ENCODE measurements at regions not wholly inside any gene's neighbourhood (a gene's known extent, or its start where the extent isn't known, plus 50 kb on each side); places are given as distances from the start of the nearest gene placed in this dataset.
"Not testable (repeated sequence)": the region's sequence is repeated elsewhere in the genome, so short reads cannot be mapped to it uniquely, and the experiment has no call there.

DNA sequence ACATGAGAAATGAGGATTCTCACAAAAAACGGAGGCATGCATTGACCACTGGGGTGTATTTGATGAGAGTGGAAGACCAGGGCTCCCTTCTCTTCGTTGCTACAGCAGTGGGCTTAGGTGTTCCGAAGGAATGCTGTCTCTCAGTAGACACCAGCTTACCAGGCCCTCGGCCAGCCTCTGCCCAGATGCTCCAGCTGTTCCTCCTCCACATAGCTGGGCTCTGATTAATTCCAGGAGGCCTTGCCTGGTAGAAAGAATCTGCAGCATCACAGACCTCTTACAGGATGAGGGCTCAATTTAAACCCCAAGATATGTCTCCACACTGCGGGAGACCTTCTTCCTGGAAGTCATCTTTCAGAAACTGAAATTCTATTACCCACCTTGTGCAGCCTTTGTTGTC, 346.6 kb upstream of the TENM3 start:
- Histone ChIP-seq H3K27me3 (ENCODE audit: control insufficient read depth, insufficient read depth) (no peaks in the 10 kb centered on the region), H3K9me3 (ENCODE audit: control insufficient read depth, low read length) (no peaks in the 10 kb centered on the region), H3K4me1 (ENCODE audit: control insufficient read depth, insufficient read depth, low read length) (no peaks in the 10 kb centered on the region), H3K27ac (ENCODE audit: low read length) (no peak overlapping the region), H3K4me3 (ENCODE audit: low read length) (no peak overlapping the region)
- ATAC-seq (no peak), DNase-seq (no peak)
- 71% methylated on average over 5 of the region's 5 CpGs for WGBS
- intact Hi-C loops (cut with DNase I), result no loop called here

DNA sequence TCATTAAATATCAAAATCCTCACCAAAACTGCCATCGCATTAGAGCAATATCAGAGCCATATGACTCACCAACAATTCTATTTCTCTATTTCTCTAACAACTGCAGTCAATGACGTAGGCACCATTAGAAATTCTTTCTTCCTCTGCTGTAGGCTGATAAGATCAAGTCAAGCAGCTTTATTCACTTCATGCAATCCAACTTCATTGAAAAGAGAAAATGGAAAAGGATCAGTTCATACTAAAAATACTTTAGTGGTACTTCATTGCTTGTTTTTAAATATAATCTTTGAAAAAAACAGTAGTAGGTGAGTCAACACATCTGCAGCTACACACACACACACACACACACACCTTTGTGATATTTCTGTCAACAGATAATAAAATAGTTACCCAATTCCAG, 345.3 kb upstream of the TENM3 start:
- no peaks in the 10 kb centered on the region for H3K27me3 ChIP-seq (ENCODE audit: control insufficient read depth, insufficient read depth)
- no peak overlapping the region for H3K4me3 ChIP-seq (ENCODE audit: low read length)
- intact Hi-C loops (cut with DNase I), result no loop called here
- H3K27ac ChIP-seq (ENCODE audit: low read length), result no peak overlapping the region
- H3K4me1 ChIP-seq (ENCODE audit: control insufficient read depth, insufficient read depth, low read length), result no peaks in the 10 kb centered on the region
- no peaks in the 10 kb centered on the region for H3K9me3 ChIP-seq (ENCODE audit: control insufficient read depth, low read length)
- ATAC-seq (no peak), DNase-seq (no peak)
- 46% methylated on average over 2 of the region's 2 CpGs for WGBS

DNA sequence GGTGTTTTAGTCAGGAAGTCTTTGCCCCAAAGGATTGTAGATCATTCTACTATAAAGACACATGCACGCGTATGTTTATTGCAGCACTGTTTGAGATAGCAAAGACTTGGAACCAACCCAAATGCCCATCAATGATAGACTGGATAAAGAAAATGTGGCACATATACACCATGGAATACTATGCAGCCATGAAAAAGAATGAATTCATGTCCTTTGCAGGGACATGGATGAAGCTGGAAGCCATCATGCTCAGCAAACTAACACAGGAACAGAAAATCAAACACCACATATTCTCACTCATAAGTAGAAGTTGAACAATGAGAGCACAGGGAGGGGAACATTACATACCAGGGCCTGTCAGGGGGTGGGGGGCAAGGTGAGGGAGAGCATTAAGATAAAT, 340.8 kb upstream of the TENM3 start:
- over 99% methylated on average over 2 of the region's 2 CpGs for WGBS
- intact Hi-C loops (cut with DNase I); H3K9me3 ChIP-seq (ENCODE audit: control insufficient read depth, low read length); H3K4me3 ChIP-seq (ENCODE audit: low read length); ATAC-seq; H3K27ac ChIP-seq (ENCODE audit: low read length); DNase-seq; H3K27me3 ChIP-seq (ENCODE audit: control insufficient read depth, insufficient read depth); H3K4me1 ChIP-seq (ENCODE audit: control insufficient read depth, insufficient read depth, low read length): not testable (repeated sequence)

DNA sequence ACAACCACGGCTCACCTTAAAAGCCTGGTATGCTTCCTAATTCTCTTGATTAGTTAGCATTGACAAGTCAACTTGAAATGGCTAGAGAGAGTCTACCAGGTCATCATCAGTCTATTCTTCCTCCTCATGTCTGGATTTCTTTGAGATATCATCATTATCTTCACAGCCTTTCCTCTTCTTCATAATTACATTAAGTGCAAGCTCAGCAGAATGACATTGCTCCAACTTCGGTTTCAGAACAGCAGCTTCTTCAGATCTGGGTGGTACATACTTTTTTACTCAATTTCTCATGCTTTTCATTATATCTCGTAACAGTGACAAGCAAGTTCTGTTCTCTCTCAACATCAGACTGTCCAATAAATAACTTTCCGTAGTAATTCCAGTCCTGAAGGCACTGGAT, 337.5 kb upstream of the TENM3 start:
- WGBS, result 76% methylated on average over 4 of the region's 4 CpGs

DNA sequence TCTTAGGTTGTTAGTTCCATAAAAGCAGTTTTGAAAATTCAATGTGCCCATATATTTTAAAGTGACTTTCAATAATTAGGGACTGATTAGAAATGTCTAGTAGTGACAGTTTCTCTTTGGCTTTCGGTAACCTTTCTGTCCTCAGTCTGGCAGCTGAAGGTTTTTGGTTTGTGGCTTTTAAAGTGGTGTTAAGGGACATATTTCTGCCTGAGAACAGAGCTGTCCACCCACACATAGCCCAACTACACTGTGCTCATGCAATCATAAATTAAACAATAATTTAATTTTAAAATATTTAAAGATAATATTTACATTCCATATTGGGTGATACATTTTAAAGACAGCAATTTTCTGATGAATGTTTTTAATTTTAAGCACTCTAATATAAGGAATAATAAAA, 335.0 kb upstream of the TENM3 start:
- H3K27me3 ChIP-seq (ENCODE audit: control insufficient read depth, insufficient read depth), result no peaks in the 10 kb centered on the region
- H3K27ac ChIP-seq (ENCODE audit: low read length), result no peak overlapping the region
- intact Hi-C loops (cut with DNase I), result no loop called here
- H3K4me1 ChIP-seq (ENCODE audit: control insufficient read depth, insufficient read depth, low read length), result no peaks in the 10 kb centered on the region
- ATAC-seq, result no peak
- 61% methylated on average over 1 of the region's 1 CpG for WGBS
- no peak overlapping the region for H3K4me3 ChIP-seq (ENCODE audit: low read length)
- DNase-seq, result no peak
- no peaks in the 10 kb centered on the region for H3K9me3 ChIP-seq (ENCODE audit: control insufficient read depth, low read length)

More for the DNA sequence above, 337.5 kb upstream of the TENM3 start:
- no peak for ATAC-seq
- no peaks in the 10 kb centered on the region for H3K9me3 ChIP-seq (ENCODE audit: control insufficient read depth, low read length)
- H3K4me3 ChIP-seq (ENCODE audit: low read length), result no peak overlapping the region
- H3K27me3 ChIP-seq (ENCODE audit: control insufficient read depth, insufficient read depth), result no peaks in the 10 kb centered on the region
- intact Hi-C loops (cut with DNase I), result no loop called here
- no peaks in the 10 kb centered on the region for H3K4me1 ChIP-seq (ENCODE audit: control insufficient read depth, insufficient read depth, low read length)
- no peak for DNase-seq
- H3K27ac ChIP-seq (ENCODE audit: low read length), result no peak overlapping the region

DNA sequence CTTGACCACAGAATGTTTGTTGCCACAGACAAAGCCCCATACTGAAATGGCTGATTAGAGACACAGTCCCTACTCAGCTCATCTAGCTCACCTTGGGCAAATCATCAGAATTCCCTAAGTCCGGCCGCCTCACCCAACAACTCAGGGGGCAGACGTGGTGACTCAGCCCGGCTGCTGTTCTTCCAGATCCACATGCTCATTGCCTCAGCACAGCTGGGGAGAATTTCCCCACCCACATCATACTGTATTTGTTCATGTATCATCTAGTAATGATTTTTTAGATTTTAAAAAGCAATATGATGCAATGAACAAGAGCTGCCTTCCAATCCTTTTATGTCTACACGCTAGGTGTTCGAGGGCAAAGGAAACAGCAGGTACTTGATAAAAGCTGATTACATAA, 333.8 kb upstream of the TENM3 start:
- no peak for ATAC-seq
- H3K27me3 ChIP-seq (ENCODE audit: control insufficient read depth, insufficient read depth), result no peaks in the 10 kb centered on the region
- 73% methylated on average over 6 of the region's 6 CpGs for WGBS
- H3K4me1 ChIP-seq (ENCODE audit: control insufficient read depth, insufficient read depth, low read length), result no peaks in the 10 kb centered on the region
- no peak overlapping the region for H3K4me3 ChIP-seq (ENCODE audit: low read length)
- H3K27ac ChIP-seq (ENCODE audit: low read length), result no peak overlapping the region
- no peaks in the 10 kb centered on the region for H3K9me3 ChIP-seq (ENCODE audit: control insufficient read depth, low read length)
- intact Hi-C loops (cut with DNase I), result no loop called here
- DNase-seq, result no peak

DNA sequence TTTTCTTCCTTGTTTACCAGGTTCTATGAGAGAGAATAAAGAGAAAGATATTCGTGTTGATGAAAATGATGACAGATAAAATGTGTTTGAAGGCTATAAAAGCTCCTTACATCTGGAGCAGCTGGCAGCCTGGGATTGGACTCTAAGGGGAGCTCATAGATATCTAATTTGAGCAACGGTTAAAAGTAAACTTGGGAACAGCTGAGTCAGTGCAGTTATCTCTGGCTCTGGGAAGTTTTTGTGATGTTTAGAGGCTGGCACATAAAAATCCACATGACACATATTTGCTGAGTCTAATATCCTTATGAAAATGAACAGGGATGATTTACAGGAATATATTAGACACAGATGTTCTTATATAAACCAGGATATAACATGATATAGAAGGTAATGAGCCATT, 331.8 kb upstream of the TENM3 start:
- ATAC-seq, result no peak
- Histone ChIP-seq H3K9me3 (ENCODE audit: control insufficient read depth, low read length) (no peaks in the 10 kb centered on the region), H3K27me3 (ENCODE audit: control insufficient read depth, insufficient read depth) (no peaks in the 10 kb centered on the region), H3K27ac (ENCODE audit: low read length) (no peak overlapping the region), H3K4me3 (ENCODE audit: low read length) (no peak overlapping the region), H3K4me1 (ENCODE audit: control insufficient read depth, insufficient read depth, low read length) (no peaks in the 10 kb centered on the region)
- intact Hi-C loops (cut with DNase I), result no loop called here
- DNase-seq, result no peak
- WGBS, result 25% methylated on average over 2 of the region's 2 CpGs

DNA sequence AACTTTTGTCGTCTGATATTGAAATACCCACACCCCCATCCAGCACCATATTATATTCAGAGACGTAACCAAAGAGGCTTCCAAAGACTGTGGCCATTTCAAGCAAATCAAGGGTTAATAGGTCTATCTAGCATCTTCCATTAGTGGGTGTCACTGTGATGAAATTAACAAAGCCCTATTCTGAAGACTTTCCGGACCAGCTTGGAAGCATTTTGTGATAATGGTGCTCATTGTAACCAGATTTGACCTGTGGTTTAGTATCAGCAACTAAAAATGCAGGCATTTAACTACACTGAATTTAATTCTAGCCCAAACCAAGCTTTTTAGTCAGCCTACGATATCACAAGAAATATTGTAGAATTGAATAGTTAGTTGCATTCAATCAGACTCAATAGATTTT, 309.7 kb upstream of the TENM3 start:
- Histone ChIP-seq H3K27ac (ENCODE audit: low read length) (no peak overlapping the region), H3K4me1 (ENCODE audit: control insufficient read depth, insufficient read depth, low read length) (no peaks in the 10 kb centered on the region), H3K27me3 (ENCODE audit: control insufficient read depth, insufficient read depth) (no peaks in the 10 kb centered on the region), H3K9me3 (ENCODE audit: control insufficient read depth, low read length) (no peaks in the 10 kb centered on the region), H3K4me3 (ENCODE audit: low read length) (no peak overlapping the region)
- ATAC-seq, result no peak
- no peak for DNase-seq
- intact Hi-C loops (cut with DNase I), result no loop called here
- WGBS, result 72% methylated on average over 4 of the region's 4 CpGs

DNA sequence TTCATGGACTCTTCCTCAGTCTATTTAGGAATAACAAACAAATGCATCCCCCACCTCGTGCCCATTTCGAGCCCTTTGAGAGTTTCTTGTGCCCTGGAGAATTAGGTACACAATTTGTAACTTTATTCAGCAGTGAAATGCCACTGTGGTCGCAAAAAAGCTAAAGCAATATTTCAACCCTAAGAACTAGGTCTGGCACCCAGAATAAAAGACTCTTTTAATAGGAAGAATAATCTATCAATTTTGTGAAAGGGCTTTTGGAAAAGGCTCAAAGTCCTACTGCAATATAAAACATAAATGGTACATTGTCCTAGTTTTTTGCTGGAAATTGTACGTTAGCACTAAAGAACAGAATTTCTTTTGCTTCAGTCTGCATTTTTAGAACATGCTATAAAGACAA, 304.6 kb upstream of the TENM3 start:
- intact Hi-C loops (cut with DNase I), result no loop called here
- Histone ChIP-seq H3K9me3 (ENCODE audit: control insufficient read depth, low read length) (no peaks in the 10 kb centered on the region), H3K4me3 (ENCODE audit: low read length) (no peak overlapping the region), H3K27ac (ENCODE audit: low read length) (no peak overlapping the region), H3K4me1 (ENCODE audit: control insufficient read depth, insufficient read depth, low read length) (no peaks in the 10 kb centered on the region), H3K27me3 (ENCODE audit: control insufficient read depth, insufficient read depth) (no peaks in the 10 kb centered on the region)
- ATAC-seq (no peak), DNase-seq (no peak)
- WGBS, result 78% methylated on average over 4 of the region's 4 CpGs

DNA sequence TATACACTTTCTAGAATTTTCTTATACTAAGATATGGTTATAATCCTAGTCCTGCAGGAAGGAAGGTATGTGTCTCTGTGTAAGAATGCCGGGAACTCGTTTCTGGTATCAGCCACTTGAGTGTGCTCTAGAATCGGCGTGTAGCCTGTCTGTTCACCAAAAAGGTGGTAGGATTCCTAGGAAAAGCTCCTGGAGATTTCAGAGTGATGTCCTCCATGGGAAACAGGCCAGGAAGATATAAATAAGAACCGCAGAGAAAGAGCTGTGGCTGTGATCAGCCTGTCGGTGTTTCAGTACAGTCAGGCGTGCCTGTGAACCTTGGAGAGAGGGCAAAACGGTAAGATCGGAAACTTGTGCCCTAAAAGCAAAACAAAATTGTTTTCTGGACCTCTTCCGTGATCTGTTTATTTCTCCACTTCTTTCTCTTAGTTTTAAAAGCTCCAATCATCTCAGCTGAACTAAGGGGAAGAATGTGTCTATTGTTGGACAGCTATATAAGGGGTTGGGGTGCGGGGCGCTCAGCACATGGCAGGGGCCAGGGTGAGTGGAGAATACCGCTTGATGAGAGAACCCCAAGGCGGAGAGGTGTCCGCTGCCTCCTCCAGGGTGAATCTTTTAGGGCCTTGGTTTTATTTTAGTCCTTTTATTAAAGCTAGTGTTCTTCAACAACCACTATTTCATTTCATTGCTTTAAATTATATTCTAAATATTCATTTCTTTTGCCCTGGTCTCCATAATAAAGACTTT, 303.8 kb upstream of the TENM3 start:
- Histone ChIP-seq H3K4me1 (ENCODE audit: control insufficient read depth, insufficient read depth, low read length) (no peaks in the 10 kb centered on the region), H3K27ac (ENCODE audit: low read length) (no peak overlapping the region), H3K27me3 (ENCODE audit: control insufficient read depth, insufficient read depth) (no peaks in the 10 kb centered on the region), H3K4me3 (ENCODE audit: low read length) (no peak overlapping the region), H3K9me3 (ENCODE audit: control insufficient read depth, low read length) (no peaks in the 10 kb centered on the region)
- intact Hi-C loops (cut with DNase I), result no loop called here
- ATAC-seq (no peak), DNase-seq (no peak)
- WGBS, result 58% methylated on average over 15 of the region's 15 CpGs

DNA sequence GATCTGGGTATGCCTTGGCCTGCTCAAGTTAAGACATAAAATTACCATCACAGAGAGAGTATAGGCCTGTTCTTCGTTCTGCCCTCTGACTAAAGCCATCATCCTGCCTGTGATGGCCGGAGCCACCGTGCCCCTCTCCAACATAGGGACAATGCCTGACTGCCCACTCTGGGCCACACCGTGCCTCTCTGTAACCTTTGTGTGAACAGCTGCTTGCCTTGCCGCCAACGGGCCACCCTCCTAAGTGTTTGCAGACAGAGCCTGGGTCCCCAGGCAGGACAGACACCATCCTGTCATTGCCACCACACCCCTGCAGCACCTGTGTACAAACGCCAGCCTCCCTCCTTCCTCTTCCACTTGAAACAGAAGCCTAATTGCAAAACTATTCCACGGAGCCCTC, 298.7 kb upstream of the TENM3 start:
- ATAC-seq, result no peak
- no peak overlapping the region for H3K4me3 ChIP-seq (ENCODE audit: low read length)

DNA sequence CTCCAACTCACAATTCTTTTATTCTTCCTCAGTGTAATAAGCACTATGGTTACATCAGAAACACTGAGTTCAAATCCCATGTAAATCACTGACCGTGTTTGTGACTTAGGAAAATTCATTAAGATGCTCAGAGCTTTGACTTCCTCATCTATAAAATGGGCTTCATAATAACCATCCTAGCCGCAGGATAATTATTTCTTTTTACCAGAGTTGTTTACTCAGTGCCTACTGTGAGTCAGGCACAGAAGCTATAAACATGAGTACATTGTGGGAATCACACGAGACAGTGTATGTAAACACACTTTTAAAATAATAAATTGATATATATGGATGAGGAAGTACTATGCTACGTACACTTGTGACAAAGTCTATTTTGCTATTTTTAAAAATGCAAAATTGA, 296.3 kb upstream of the TENM3 start:
- WGBS, result 87% methylated on average over 4 of the region's 4 CpGs
- Histone ChIP-seq H3K27me3 (ENCODE audit: control insufficient read depth, insufficient read depth) (no peaks in the 10 kb centered on the region), H3K9me3 (ENCODE audit: control insufficient read depth, low read length) (no peaks in the 10 kb centered on the region), H3K27ac (ENCODE audit: low read length) (no peak overlapping the region), H3K4me3 (ENCODE audit: low read length) (no peak overlapping the region), H3K4me1 (ENCODE audit: control insufficient read depth, insufficient read depth, low read length) (no peaks in the 10 kb centered on the region)
- DNase-seq (no peak), ATAC-seq (no peak)
- intact Hi-C loops (cut with DNase I), result no loop called here

More for the DNA sequence above, 298.7 kb upstream of the TENM3 start:
- no peak overlapping the region for H3K27ac ChIP-seq (ENCODE audit: low read length)
- WGBS, result 84% methylated on average over 8 of the region's 8 CpGs
- intact Hi-C loops (cut with DNase I), result no loop called here
- H3K9me3 ChIP-seq (ENCODE audit: control insufficient read depth, low read length), result no peaks in the 10 kb centered on the region
- no peaks in the 10 kb centered on the region for H3K27me3 ChIP-seq (ENCODE audit: control insufficient read depth, insufficient read depth)
- no peak for DNase-seq
- no peaks in the 10 kb centered on the region for H3K4me1 ChIP-seq (ENCODE audit: control insufficient read depth, insufficient read depth, low read length)
